ENCODE measurements at regions not wholly inside any gene's neighbourhood (a gene's known extent, or its start where the extent isn't known, plus 50 kb on each side); places are given as distances from the start of the nearest gene placed in this dataset.

- Mint-ChIP-seq H3K4me1 (ENCODE audit: low read depth) (no peaks in the 10 kb centered on the region), H3K36me3 (ENCODE audit: low read depth) (no peaks in the 10 kb centered on the region), H3K27me3 (ENCODE audit: low read depth) (peaks cover 33% of the 10 kb centered on the region), H3K27ac (ENCODE audit: unreplicated experiment) (no peak overlapping the region), H3K4me3 (ENCODE audit: unreplicated experiment) (no peak overlapping the region), H3K9me3 (ENCODE audit: low read depth) (no peaks in the 10 kb centered on the region)
- TF ChIP-seq CTCF (IDR thresholded peaks at IDR 0.05) = no peak
- no peak for DNase-seq (ENCODE audit: low spot score)
These were observed 59.8 kb upstream of the FHIT start for GRCh38 chr3:61311044-61311443.

GRCh38 chr3:61315871-61316270, 64.6 kb upstream of the FHIT start:
- no peaks in the 10 kb centered on the region for H3K9me3 Mint-ChIP-seq (ENCODE audit: low read depth)
- DNase-seq (ENCODE audit: low spot score) = no peak

GRCh38 chr3:61323094-61323493, 71.8 kb upstream of the FHIT start:
- Mint-ChIP-seq H3K4me1 (ENCODE audit: low read depth) (no peaks in the 10 kb centered on the region), H3K27ac (ENCODE audit: unreplicated experiment) (no peak overlapping the region), H3K4me3 (ENCODE audit: unreplicated experiment) (no peak overlapping the region), H3K27me3 (ENCODE audit: low read depth) (peaks cover 19% of the 10 kb centered on the region), H3K9me3 (ENCODE audit: low read depth) (no peaks in the 10 kb centered on the region), H3K36me3 (ENCODE audit: low read depth) (no peaks in the 10 kb centered on the region)
- no peak for TF ChIP-seq CTCF (IDR thresholded peaks at IDR 0.05)
- DNase-seq (ENCODE audit: low spot score) = no peak

More at GRCh38 chr3:61315871-61316270, 64.6 kb upstream of the FHIT start:
- Mint-ChIP-seq H3K4me1 (ENCODE audit: low read depth) (no peaks in the 10 kb centered on the region), H3K36me3 (ENCODE audit: low read depth) (no peaks in the 10 kb centered on the region), H3K27ac (ENCODE audit: unreplicated experiment) (no peak overlapping the region), H3K4me3 (ENCODE audit: unreplicated experiment) (no peak overlapping the region), H3K27me3 (ENCODE audit: low read depth) (peaks cover 50% of the 10 kb centered on the region)
- TF ChIP-seq CTCF (IDR thresholded peaks at IDR 0.05) = no peak

- no peak for DNase-seq (ENCODE audit: low spot score)
These were observed 80.8 kb upstream of the FHIT start for GRCh38 chr3:61331929-61332552.

More at GRCh38 chr3:61331929-61332552, 80.8 kb upstream of the FHIT start:
- peaks cover 6% of the 10 kb centered on the region for H3K9me3 Mint-ChIP-seq (ENCODE audit: low read depth)
- H3K4me1 Mint-ChIP-seq (ENCODE audit: low read depth) = no peaks in the 10 kb centered on the region
- H3K27me3 Mint-ChIP-seq (ENCODE audit: low read depth) = peaks cover 25% of the 10 kb centered on the region
- H3K27ac Mint-ChIP-seq (ENCODE audit: unreplicated experiment) = no peak overlapping the region
- no peak overlapping the region for H3K4me3 Mint-ChIP-seq (ENCODE audit: unreplicated experiment)
- no peak for TF ChIP-seq CTCF (IDR thresholded peaks at IDR 0.05)
- no peaks in the 10 kb centered on the region for H3K36me3 Mint-ChIP-seq (ENCODE audit: low read depth)
